ENCODE measurements at regions not wholly inside any gene's neighbourhood (a gene's known extent, or its start where the extent isn't known, plus 50 kb on each side); places are given as distances from the start of the nearest gene placed in this dataset.

DNA sequence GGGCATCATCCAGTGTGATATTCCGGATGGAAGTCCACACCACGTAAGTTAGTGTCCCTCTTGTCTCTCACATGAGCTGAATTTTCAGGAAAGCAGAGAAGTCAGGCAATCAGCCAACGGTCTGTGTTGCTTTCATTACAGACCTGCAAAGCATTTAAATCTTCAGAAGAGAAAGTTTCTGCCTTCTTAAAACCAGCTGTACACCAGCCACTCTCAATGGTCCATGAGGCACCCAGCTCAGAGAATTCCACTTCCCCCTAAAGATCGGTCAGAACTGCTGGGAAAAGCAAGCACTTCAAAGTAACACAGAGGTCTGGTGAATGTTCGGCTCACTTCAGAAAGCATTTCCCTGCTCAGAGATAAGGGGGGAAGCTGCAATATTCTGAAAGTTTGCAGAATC, 903.7 kb downstream of the EPHA3 start:
- TF ChIP-seq, protein P1, sequence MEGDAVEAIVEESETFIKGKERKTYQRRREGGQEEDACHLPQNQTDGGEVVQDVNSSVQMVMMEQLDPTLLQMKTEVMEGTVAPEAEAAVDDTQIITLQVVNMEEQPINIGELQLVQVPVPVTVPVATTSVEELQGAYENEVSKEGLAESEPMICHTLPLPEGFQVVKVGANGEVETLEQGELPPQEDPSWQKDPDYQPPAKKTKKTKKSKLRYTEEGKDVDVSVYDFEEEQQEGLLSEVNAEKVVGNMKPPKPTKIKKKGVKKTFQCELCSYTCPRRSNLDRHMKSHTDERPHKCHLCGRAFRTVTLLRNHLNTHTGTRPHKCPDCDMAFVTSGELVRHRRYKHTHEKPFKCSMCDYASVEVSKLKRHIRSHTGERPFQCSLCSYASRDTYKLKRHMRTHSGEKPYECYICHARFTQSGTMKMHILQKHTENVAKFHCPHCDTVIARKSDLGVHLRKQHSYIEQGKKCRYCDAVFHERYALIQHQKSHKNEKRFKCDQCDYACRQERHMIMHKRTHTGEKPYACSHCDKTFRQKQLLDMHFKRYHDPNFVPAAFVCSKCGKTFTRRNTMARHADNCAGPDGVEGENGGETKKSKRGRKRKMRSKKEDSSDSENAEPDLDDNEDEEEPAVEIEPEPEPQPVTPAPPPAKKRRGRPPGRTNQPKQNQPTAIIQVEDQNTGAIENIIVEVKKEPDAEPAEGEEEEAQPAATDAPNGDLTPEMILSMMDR (IDR thresholded peaks at IDR 0.05; ENCODE audit: poor library complexity), result no peak
- no peak for TF ChIP-seq EZH2 (IDR thresholded peaks at IDR 0.05; ENCODE audit: borderline replicate concordance)

Measured in hepatocyte (in vitro differentiated cells).